H9 (cell line): ENCODE measurements at regions not wholly inside any gene's neighbourhood (a gene's known extent, or its start where the extent isn't known, plus 50 kb on each side); places are given as distances from the start of the nearest gene placed in this dataset.

Source experiments
- DNase-seq: peaks from one replicate; pipeline ENCODE4 v3.0.0-alpha.2; 2017
- H2AFZ ChIP-seq: one replicate; pipeline ENCODE4 v1.6.1; 2013; ENCODE audit warnings: mild to moderate bottlenecking, low read length, control low read depth, moderate library complexity
- H2AK5ac ChIP-seq: 2 replicates; pipeline ENCODE4 v1.6.1; 2013; ENCODE audit warnings: low read length, control low read depth, mixed read lengths; ENCODE audit not compliant: insufficient read length
- H2BK120ac ChIP-seq: one replicate; pipeline ENCODE4 v1.6.1; 2013; ENCODE audit warnings: low read depth, mild to moderate bottlenecking, low read length, control low read depth, inconsistent platforms; ENCODE audit not compliant: poor library complexity, severe bottlenecking
- H2BK12ac ChIP-seq: 2 replicates; pipeline ENCODE4 v1.6.1; 2013; ENCODE audit warnings: low read length, control low read depth, mixed read lengths, low read depth; ENCODE audit not compliant: insufficient read length
- H2BK15ac ChIP-seq: 2 replicates; pipeline ENCODE4 v1.6.1; 2013; ENCODE audit warnings: low read depth, low read length, control low read depth
- H2BK20ac ChIP-seq: one replicate; pipeline ENCODE4 v1.6.1; 2013; ENCODE audit warnings: low read depth, mild to moderate bottlenecking, low read length, control low read depth, inconsistent platforms; ENCODE audit not compliant: poor library complexity, severe bottlenecking
- H2BK5ac ChIP-seq: 2 replicates; pipeline ENCODE4 v1.6.1; 2013; ENCODE audit warnings: low read length, control low read depth, mixed read lengths; ENCODE audit not compliant: insufficient read length
- H3K14ac ChIP-seq: 2 replicates; pipeline ENCODE4 v1.6.1; 2013; ENCODE audit warnings: low read length, control low read depth; ENCODE audit not compliant: insufficient read depth
- H3K18ac ChIP-seq: 2 replicates; pipeline ENCODE4 v1.6.1; 2013; ENCODE audit warnings: low read depth, mild to moderate bottlenecking, mixed read lengths, low read length, control low read depth; ENCODE audit not compliant: insufficient read length
- H3K23ac ChIP-seq: 2 replicates; pipeline ENCODE4 v1.6.1; 2013; ENCODE audit warnings: low read length, control low read depth, mixed read lengths, low read depth; ENCODE audit not compliant: insufficient read length
- H3K23me2 ChIP-seq: 2 replicates; pipeline ENCODE4 v1.6.1; 2013; ENCODE audit warnings: low read depth, mild to moderate bottlenecking, mixed read lengths, low read length, control low read depth; ENCODE audit not compliant: insufficient read length, poor library complexity, severe bottlenecking
- H3K27ac ChIP-seq: 2 replicates; pipeline ENCODE4 v1.5.1; 2013; ENCODE audit warnings: low read length, control low read depth, mixed read lengths, low read depth; ENCODE audit not compliant: insufficient read length
- H3K27me3 ChIP-seq: 2 replicates; pipeline ENCODE4 v1.6.1; 2013; ENCODE audit warnings: low read length, control low read depth, inconsistent platforms; ENCODE audit not compliant: insufficient read depth
- H3K4ac ChIP-seq: 2 replicates; pipeline ENCODE4 v1.6.1; 2013; ENCODE audit warnings: low read depth, mild to moderate bottlenecking, control low read depth, inconsistent platforms, low read length, moderate library complexity
- H3K4me1 ChIP-seq: 2 replicates; pipeline ENCODE4 v1.6.1; 2013; ENCODE audit warnings: low read length, control low read depth, inconsistent platforms; ENCODE audit not compliant: insufficient read depth
- H3K4me2 ChIP-seq: 2 replicates; pipeline ENCODE4 v1.6.1; 2013; ENCODE audit warnings: low read length, control low read depth, mixed read lengths; ENCODE audit not compliant: insufficient read length, insufficient read depth
- H3K56ac ChIP-seq: 2 replicates; pipeline ENCODE4 v1.6.1; 2013; ENCODE audit warnings: low read depth, mild to moderate bottlenecking, mixed read lengths, low read length, control low read depth; ENCODE audit not compliant: insufficient read length
- H3K79me1 ChIP-seq: 2 replicates; pipeline ENCODE4 v1.6.1; 2013; ENCODE audit warnings: low read depth, mild to moderate bottlenecking, moderate library complexity, low read length, control low read depth, inconsistent platforms; ENCODE audit not compliant: insufficient read depth, poor library complexity, severe bottlenecking
- H3K79me2 ChIP-seq: 2 replicates; pipeline ENCODE4 v1.6.1; 2013; ENCODE audit warnings: low read length, control low read depth, inconsistent platforms; ENCODE audit not compliant: insufficient read depth
- H3K9ac ChIP-seq: 2 replicates; pipeline ENCODE4 v1.6.1; 2013; ENCODE audit warnings: low read length, control low read depth, mixed read lengths; ENCODE audit not compliant: insufficient read length; ENCODE audit errors: extremely low read depth
- H3K9me3 ChIP-seq: one replicate; pipeline ENCODE4 v1.6.1; 2013; ENCODE audit warnings: low read depth, low read length, inconsistent platforms; ENCODE audit not compliant: control insufficient read depth
- H3T11ph ChIP-seq: one replicate; pipeline ENCODE4 v1.6.1; 2013; ENCODE audit warnings: mild to moderate bottlenecking, low read length, control low read depth, inconsistent platforms
- H4K20me1 ChIP-seq: one replicate; pipeline ENCODE4 v1.6.1; 2013; ENCODE audit not compliant: control insufficient read depth, insufficient read length, insufficient read depth
- H4K5ac ChIP-seq: 2 replicates; pipeline ENCODE4 v1.6.1; 2013; ENCODE audit warnings: low read depth, mild to moderate bottlenecking, mixed read lengths, low read length, control low read depth; ENCODE audit not compliant: insufficient read length
- H4K8ac ChIP-seq: replicated peaks from 2 replicates; pipeline ENCODE4 v1.6.1; 2013; ENCODE audit warnings: low read length, control low read depth, mixed read lengths, low read depth; ENCODE audit not compliant: insufficient read length
- H4K91ac ChIP-seq: 2 replicates; pipeline ENCODE4 v1.6.1; 2013; ENCODE audit warnings: low read depth, mild to moderate bottlenecking, moderate library complexity, mixed read lengths, low read length, control low read depth; ENCODE audit not compliant: insufficient read length
- H3K27ac Mint-ChIP-seq, 3 experiments: 2 replicates in 2 of 3; 3 replicates in 1 of 3; pipeline ENCODE4 v1.8.0; 2020 to 2021; ENCODE audit warnings: mixed read lengths in 3 of 3, mild to moderate bottlenecking in 1 of 3, moderate library complexity in 1 of 3
- H3K27me3 Mint-ChIP-seq: 2 replicates; pipeline ENCODE4 v1.8.0; 2021; ENCODE audit warnings: low read depth, mild to moderate bottlenecking, moderate library complexity, mixed read lengths
- H3K36me3 Mint-ChIP-seq, 3 experiments: 2 replicates in 2 of 3; 3 replicates in 1 of 3; pipeline ENCODE4 v1.8.0; 2020 to 2021; ENCODE audit warnings: low read depth in 3 of 3, mixed read lengths in 3 of 3; ENCODE audit not compliant: insufficient read depth in 1 of 3
- H3K4me1 Mint-ChIP-seq, 2 experiments: 2 replicates each; pipeline ENCODE4 v1.8.0; 2020; ENCODE audit warnings: mixed read lengths in 2 of 2
- H3K4me3 Mint-ChIP-seq, 2 experiments: 2 replicates in 1 of 2; 3 replicates in 1 of 2; pipeline ENCODE4 v1.8.0; 2020 to 2021; ENCODE audit warnings: mild to moderate bottlenecking in 2 of 2, mixed read lengths in 2 of 2, moderate library complexity in 1 of 2
- H3K9me3 Mint-ChIP-seq, 2 experiments: 2 replicates in 1 of 2; 3 replicates in 1 of 2; pipeline ENCODE4 v1.8.0; 2020; ENCODE audit warnings: mild to moderate bottlenecking in 2 of 2, mixed read lengths in 2 of 2, moderate library complexity in 1 of 2
- WGBS: extraction: QIAGEN DNeasy Blood & Tissue Kit; methylation state at CpG from one replicate; pipeline ENCODE4 v1.1.7; 2013; ENCODE audit warnings: missing lambda C conversion rate, low lambda C conversion rate, mixed read lengths; ENCODE audit not compliant: insufficient read length; ENCODE audit errors: extremely low coverage; 5-methylcytosine and 5-hydroxymethylcytosine counted together
- TF ChIP-seq, protein P1 (sequence below): fragments of 200-600 bp; sonication (generic); conservative IDR thresholded peaks from 3 replicates; pipeline ENCODE4 v1.8.0; 2021; ENCODE audit warnings: antibody characterized with exemption, mild to moderate bottlenecking

DNA sequence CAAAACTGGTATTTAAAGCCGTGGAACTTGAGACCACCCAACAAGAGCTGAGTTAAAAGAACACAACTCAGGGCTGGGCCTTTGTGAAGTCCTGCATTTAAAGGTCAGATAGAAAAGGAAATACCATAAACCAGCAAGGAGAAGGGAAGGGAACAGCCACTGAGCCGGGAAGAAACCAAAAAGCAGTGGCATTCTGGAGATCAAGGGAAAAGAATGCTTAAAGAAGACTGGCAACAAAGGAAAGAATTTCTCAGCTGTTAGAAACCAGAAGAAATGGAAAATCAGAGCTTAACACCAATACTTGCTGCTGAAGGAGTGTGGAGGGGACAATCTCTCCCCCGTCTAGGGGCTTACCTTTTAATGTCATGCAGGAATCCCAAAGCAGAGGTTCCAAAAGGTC is 247.4 kb upstream of the CHRNA7 start:
- WGBS: no CpG with 5 or more reads among the region's 3 CpGs
- Mint-ChIP-seq H3K4me3 (no peak overlapping the region), H3K36me3 (no peaks in the 10 kb centered on the region), H3K27me3 (no peaks in the 10 kb centered on the region), H3K27ac (peak overlapping the region; percentile 28 to 63 (median 46); a peak in 4 of 7 replicates), H3K9me3 (no peaks in the 10 kb centered on the region; a peak in 1 of 5 replicates), H3K4me1 (peaks cover 26 to 30% of the 10 kb centered on the region in 2 experiments)
- Histone ChIP-seq H3T11ph (no peak overlapping the region), H3K4me1 (no peaks in the 10 kb centered on the region), H2BK20ac (no peak overlapping the region), H3K23me2 (no peaks in the 10 kb centered on the region), H3K4ac (no peak overlapping the region), H3K27ac (no peak overlapping the region), H4K5ac (no peak overlapping the region), H2AFZ (no peak overlapping the region), H3K27me3 (no peaks in the 10 kb centered on the region), H3K79me2 (no peaks in the 10 kb centered on the region), H4K20me1 (no peaks in the 10 kb centered on the region), H3K18ac (no peak overlapping the region), H3K4me2 (no peak overlapping the region), H3K9me3 (no peaks in the 10 kb centered on the region), H3K23ac (no peak overlapping the region), H2BK120ac (no peak overlapping the region), H3K56ac (no peak overlapping the region), H2BK15ac (no peak overlapping the region), H2BK5ac (no peak overlapping the region), H2BK12ac (no peak overlapping the region), H4K8ac (no peak overlapping the region), H2AK5ac (no peak overlapping the region), H4K91ac (no peak overlapping the region), H3K9ac (no peak overlapping the region), H3K79me1 (no peaks in the 10 kb centered on the region), H3K14ac (peak overlapping the region; percentile 60; the same call in 1 of the 2 replicates)
- no peak for DNase-seq
- TF ChIP-seq, protein P1, sequence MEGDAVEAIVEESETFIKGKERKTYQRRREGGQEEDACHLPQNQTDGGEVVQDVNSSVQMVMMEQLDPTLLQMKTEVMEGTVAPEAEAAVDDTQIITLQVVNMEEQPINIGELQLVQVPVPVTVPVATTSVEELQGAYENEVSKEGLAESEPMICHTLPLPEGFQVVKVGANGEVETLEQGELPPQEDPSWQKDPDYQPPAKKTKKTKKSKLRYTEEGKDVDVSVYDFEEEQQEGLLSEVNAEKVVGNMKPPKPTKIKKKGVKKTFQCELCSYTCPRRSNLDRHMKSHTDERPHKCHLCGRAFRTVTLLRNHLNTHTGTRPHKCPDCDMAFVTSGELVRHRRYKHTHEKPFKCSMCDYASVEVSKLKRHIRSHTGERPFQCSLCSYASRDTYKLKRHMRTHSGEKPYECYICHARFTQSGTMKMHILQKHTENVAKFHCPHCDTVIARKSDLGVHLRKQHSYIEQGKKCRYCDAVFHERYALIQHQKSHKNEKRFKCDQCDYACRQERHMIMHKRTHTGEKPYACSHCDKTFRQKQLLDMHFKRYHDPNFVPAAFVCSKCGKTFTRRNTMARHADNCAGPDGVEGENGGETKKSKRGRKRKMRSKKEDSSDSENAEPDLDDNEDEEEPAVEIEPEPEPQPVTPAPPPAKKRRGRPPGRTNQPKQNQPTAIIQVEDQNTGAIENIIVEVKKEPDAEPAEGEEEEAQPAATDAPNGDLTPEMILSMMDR: no peak
